OCI-LY3 (cell line): ENCODE measurements at regions not wholly inside any gene's neighbourhood (a gene's known extent, or its start where the extent isn't known, plus 50 kb on each side); places are given as distances from the start of the nearest gene placed in this dataset.
"Not testable (repeated sequence)": the region's sequence is repeated elsewhere in the genome, so short reads cannot be mapped to it uniquely, and the experiment has no call there.

Experiments
- H2AFZ ChIP-seq: fragments of 200-600, 300-600 bp; shearing (Covaris generic); 2 replicates; pipeline ENCODE4 v1.6.0; 2014; ENCODE audit warnings: antibody characterized with exemption, low read depth, low read length
- H3K27ac ChIP-seq: fragments of 200-600, 300-600 bp; sonication (generic); 2 replicates; pipeline ENCODE4 v1.5.1; 2014; ENCODE audit warnings: mild to moderate bottlenecking, low read length, moderate library complexity, mixed read lengths
- H3K27me3 ChIP-seq: fragments of 200-600, 300-600 bp; sonication (generic); 2 replicates; pipeline ENCODE4 v1.6.1; 2014; ENCODE audit warnings: low read depth, low read length, mixed read lengths
- H3K36me3 ChIP-seq: fragments of 200-600, 300-600 bp; sonication (generic); replicated peaks from 2 replicates; pipeline ENCODE3; 2014; ENCODE audit warnings: low read depth, low read length, mixed read lengths
- H3K4me1 ChIP-seq: fragments of 300-600, 200-600 bp; sonication (generic); 2 replicates; pipeline ENCODE4 v1.6.1; 2014; ENCODE audit warnings: low read length, mixed read lengths
- H3K4me2 ChIP-seq: fragments of 200-600, 300-600 bp; sonication (generic); 2 replicates; pipeline ENCODE4 v1.6.1; 2014; ENCODE audit warnings: low read length, mixed read lengths
- H3K4me3 ChIP-seq: fragments of 300-600, 200-600 bp; sonication (generic); 2 replicates; pipeline ENCODE4 v1.5.1; 2014; ENCODE audit warnings: antibody characterized with exemption, mild to moderate bottlenecking, low read length, moderate library complexity
- H3K79me2 ChIP-seq: fragments of 300-600, 200-600 bp; shearing (Covaris generic); 2 replicates; pipeline ENCODE4 v1.6.1; 2014; ENCODE audit warnings: mild to moderate bottlenecking, low read length, mixed read lengths
- H3K9ac ChIP-seq: fragments of 300-600, 200-600 bp; shearing (Covaris generic); 2 replicates; pipeline ENCODE4 v1.6.0; 2014; ENCODE audit warnings: mild to moderate bottlenecking, low read length, moderate library complexity
- H3K9me3 ChIP-seq: fragments of 200-600, 300-600 bp; shearing (Covaris generic); 2 replicates; pipeline ENCODE4 v1.6.1; 2014; ENCODE audit warnings: low read length, mixed read lengths; ENCODE audit not compliant: insufficient read depth
- H4K20me1 ChIP-seq: fragments of 200-600, 300-600 bp; sonication (generic); 2 replicates; pipeline ENCODE4 v1.6.1; 2016; ENCODE audit warnings: low read length, mixed read lengths; ENCODE audit not compliant: insufficient read depth
- EZH2phosphoT487 ChIP-seq: fragments of 200-600 bp; shearing (Covaris generic); IDR thresholded peaks from 2 replicates; pipeline ENCODE4 v1.6.1; 2018; ENCODE audit warnings: antibody characterized with exemption, mixed run types, low read depth
- TF ChIP-seq, protein P1 (sequence below): fragments of 200-600, 300-600 bp; sonication (generic); IDR thresholded peaks from 2 replicates; pipeline ENCODE4 v1.5.1; 2014; ENCODE audit warnings: antibody characterized with exemption, low read length, low read depth

DNA sequence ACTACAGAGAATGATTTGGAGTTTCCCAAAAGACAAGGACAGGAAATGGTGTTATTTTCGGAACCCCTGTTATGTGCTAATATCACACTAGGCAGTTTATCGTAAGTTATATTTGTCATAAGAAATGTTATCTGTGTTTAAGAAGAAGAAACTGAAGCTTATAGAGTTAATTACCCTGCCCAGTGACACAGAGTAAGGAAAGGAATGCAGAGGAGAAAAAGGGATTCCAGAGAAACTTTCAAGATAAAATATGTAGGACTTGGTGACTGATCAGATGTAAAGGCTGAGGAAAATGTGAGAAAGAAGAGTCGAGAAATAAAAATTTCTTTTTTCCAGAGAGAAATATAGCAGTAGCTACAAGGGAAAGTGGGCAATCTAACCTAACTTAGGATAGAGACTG, 63.5 kb upstream of the ZNF746 start:
- Histone ChIP-seq H3K9ac (no peak overlapping the region), H4K20me1 (no peaks in the 10 kb centered on the region), H3K4me1 (no peaks in the 10 kb centered on the region), H3K36me3 (peaks cover 19% of the 10 kb centered on the region), H3K4me2 (no peak overlapping the region), H2AFZ (no peak overlapping the region), H3K27ac (no peak overlapping the region), H3K27me3 (no peaks in the 10 kb centered on the region), H3K9me3 (no peaks in the 10 kb centered on the region), H3K4me3 (no peak overlapping the region), H3K79me2 (no peaks in the 10 kb centered on the region)
- TF ChIP-seq EZH2phosphoT487, result no peak
- TF ChIP-seq, protein P1, sequence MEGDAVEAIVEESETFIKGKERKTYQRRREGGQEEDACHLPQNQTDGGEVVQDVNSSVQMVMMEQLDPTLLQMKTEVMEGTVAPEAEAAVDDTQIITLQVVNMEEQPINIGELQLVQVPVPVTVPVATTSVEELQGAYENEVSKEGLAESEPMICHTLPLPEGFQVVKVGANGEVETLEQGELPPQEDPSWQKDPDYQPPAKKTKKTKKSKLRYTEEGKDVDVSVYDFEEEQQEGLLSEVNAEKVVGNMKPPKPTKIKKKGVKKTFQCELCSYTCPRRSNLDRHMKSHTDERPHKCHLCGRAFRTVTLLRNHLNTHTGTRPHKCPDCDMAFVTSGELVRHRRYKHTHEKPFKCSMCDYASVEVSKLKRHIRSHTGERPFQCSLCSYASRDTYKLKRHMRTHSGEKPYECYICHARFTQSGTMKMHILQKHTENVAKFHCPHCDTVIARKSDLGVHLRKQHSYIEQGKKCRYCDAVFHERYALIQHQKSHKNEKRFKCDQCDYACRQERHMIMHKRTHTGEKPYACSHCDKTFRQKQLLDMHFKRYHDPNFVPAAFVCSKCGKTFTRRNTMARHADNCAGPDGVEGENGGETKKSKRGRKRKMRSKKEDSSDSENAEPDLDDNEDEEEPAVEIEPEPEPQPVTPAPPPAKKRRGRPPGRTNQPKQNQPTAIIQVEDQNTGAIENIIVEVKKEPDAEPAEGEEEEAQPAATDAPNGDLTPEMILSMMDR, result no peak

- H3K9ac ChIP-seq, result no peak overlapping the region
- H3K4me2 ChIP-seq, result no peak overlapping the region
- H4K20me1 ChIP-seq, result no peaks in the 10 kb centered on the region
- H3K36me3 ChIP-seq, result peaks cover 15% of the 10 kb centered on the region
- no peak overlapping the region for H2AFZ ChIP-seq
- no peak overlapping the region for H3K4me3 ChIP-seq
- TF ChIP-seq EZH2phosphoT487, result no peak
- TF ChIP-seq, protein P1, result no peak
- H3K27ac ChIP-seq, result no peak overlapping the region
- H3K79me2 ChIP-seq, result no peaks in the 10 kb centered on the region
- no peaks in the 10 kb centered on the region for H3K27me3 ChIP-seq
- no peaks in the 10 kb centered on the region for H3K9me3 ChIP-seq
- no peaks in the 10 kb centered on the region for H3K4me1 ChIP-seq
Measured at GRCh38 chr7:149559711-149560110, 62.1 kb upstream of the ZNF746 start.

DNA sequence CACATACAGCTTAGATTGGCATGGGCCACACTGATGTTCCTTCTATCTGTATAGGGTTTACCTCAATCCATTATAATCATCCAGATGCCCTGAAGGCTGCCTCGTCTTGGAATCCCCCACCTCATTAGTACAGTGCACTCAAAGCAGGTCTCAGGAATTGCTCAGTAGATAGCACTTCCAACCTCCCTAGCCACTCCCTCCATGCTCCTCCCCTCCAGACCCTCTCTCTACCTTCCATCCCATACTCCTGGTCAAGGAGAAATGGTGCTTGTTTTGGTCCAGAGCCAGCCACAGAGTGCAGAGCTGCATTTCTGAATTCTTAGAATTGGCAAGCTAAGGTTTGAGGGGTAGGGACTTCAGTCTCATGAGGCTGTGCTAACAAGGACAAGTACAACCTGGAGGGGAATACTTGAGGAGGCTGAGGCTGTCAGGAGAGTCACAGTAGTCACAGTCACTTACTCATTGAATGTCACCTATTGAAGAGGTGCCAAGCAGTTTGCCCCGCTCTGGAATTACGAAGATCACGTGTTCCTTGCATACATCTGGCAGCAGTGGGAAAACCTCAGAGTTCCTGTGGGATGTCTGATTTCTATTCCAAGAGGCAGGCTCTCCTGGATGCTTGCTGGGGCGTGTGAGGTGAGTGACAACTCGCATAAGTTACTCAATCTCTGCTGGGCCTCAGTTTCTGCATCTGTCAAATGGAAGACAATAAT, 60.7 kb upstream of the ZNF746 start:
- Histone ChIP-seq H3K27me3 (no peaks in the 10 kb centered on the region), H3K4me1 (no peaks in the 10 kb centered on the region), H3K4me3 (no peak overlapping the region), H3K9ac (no peak overlapping the region), H4K20me1 (no peaks in the 10 kb centered on the region), H2AFZ (no peak overlapping the region), H3K4me2 (no peak overlapping the region), H3K27ac (no peak overlapping the region), H3K79me2 (no peaks in the 10 kb centered on the region), H3K36me3 (peaks cover 14% of the 10 kb centered on the region), H3K9me3 (no peaks in the 10 kb centered on the region)
- TF ChIP-seq, protein P1, result no peak
- TF ChIP-seq EZH2phosphoT487, result no peak

GRCh38 chr7:149556525-149556924, 58.9 kb upstream of the ZNF746 start:
- H3K9me3 ChIP-seq, H4K20me1 ChIP-seq, H3K27ac ChIP-seq, H2AFZ ChIP-seq, H3K27me3 ChIP-seq, H3K4me1 ChIP-seq, H3K4me2 ChIP-seq, H3K4me3 ChIP-seq, H3K9ac ChIP-seq, H3K79me2 ChIP-seq: not testable (repeated sequence)
- peaks cover 25% of the 10 kb centered on the region for H3K36me3 ChIP-seq

- not testable (repeated sequence) for H4K20me1 ChIP-seq, H3K9me3 ChIP-seq, H3K4me2 ChIP-seq, H3K4me3 ChIP-seq, H2AFZ ChIP-seq, H3K27me3 ChIP-seq, H3K9ac ChIP-seq, H3K4me1 ChIP-seq, H3K27ac ChIP-seq, H3K79me2 ChIP-seq
- peaks cover 39% of the 10 kb centered on the region for H3K36me3 ChIP-seq
Measured at GRCh38 chr7:149554821-149555220, 57.2 kb upstream of the ZNF746 start.

GRCh38 chr7:149553991-149554390, 56.4 kb upstream of the ZNF746 start:
- not testable (repeated sequence) for H3K79me2 ChIP-seq, H3K9me3 ChIP-seq, H3K9ac ChIP-seq, H3K4me2 ChIP-seq, H3K4me1 ChIP-seq, H3K27ac ChIP-seq, H3K4me3 ChIP-seq, H4K20me1 ChIP-seq, H2AFZ ChIP-seq, H3K27me3 ChIP-seq
- H3K36me3 ChIP-seq, result peaks cover 47% of the 10 kb centered on the region
